Right lobe of liver (tissue), 6 donors: ENCODE measurements at regions not wholly inside any gene's neighbourhood (a gene's known extent, or its start where the extent isn't known, plus 50 kb on each side); places are given as distances from the start of the nearest gene placed in this dataset.

Source experiments
- ATAC-seq, 4 donors: fragments of 200-7000 bp; cut with Tn5 transposase; one replicate each; pipeline ENCODE4 v1.9.1; 2020; ENCODE audit warnings: mild to moderate bottlenecking in 4 of 4, moderate library complexity in 4 of 4
- DNase-seq, 3 donors: peaks; one replicate each; pipeline ENCODE4 v3.0.0-alpha.2; 2020
- H3K27ac ChIP-seq, 3 donors: fragments of 200-600 bp; one replicate each; pipeline ENCODE4 v1.8.0; 2022
- H3K27me3 ChIP-seq, 2 donors: fragments of 200-600 bp; one replicate each; pipeline ENCODE4 v1.8.0; 2022
- H3K36me3 ChIP-seq, 4 donors: fragments of 200-600 bp; sonication (generic) in 1 of 4; one replicate each; pipeline versions ENCODE4 v1.5.1 to v1.8.0; 2017 to 2022; ENCODE audit warnings: control low read depth in 1 of 4
- H3K4me1 ChIP-seq, 4 donors: fragments of 200-600 bp; sonication (generic) in 1 of 4; one replicate each; pipeline versions ENCODE4 v1.5.1 to v1.8.0; 2017 to 2022; ENCODE audit warnings: control low read depth in 1 of 4
- H3K4me3 ChIP-seq, 3 donors: fragments of 200-600 bp; one replicate each; pipeline ENCODE4 v1.8.0; 2022
- H3K9me3 ChIP-seq, 4 donors: fragments of 200-600 bp; sonication (generic) in 1 of 4; one replicate each; pipeline versions ENCODE4 v1.5.1 to v1.8.0; 2017 to 2022; ENCODE audit warnings: control low read depth in 1 of 4
- CTCF ChIP-seq, 4 donors: fragments of 200-600 bp in 3 of 4; fragments of 450-650 bp in 1 of 4; IDR thresholded peaks; one replicate each; pipeline versions ENCODE4 v1.5.1 to v1.8.0; 2016 to 2022; ENCODE audit warnings: antibody characterized with exemption in 4 of 4, mild to moderate bottlenecking in 2 of 4
- POLR2A ChIP-seq: fragments of 450-650 bp; IDR thresholded peaks from one replicate; pipeline ENCODE4 v1.6.1; 2017; ENCODE audit warnings: antibody characterized with exemption, mild to moderate bottlenecking
- WGBS: methylation state at CpG from one replicate; pipeline ENCODE4 v1.1.6; 2018; ENCODE audit warnings: low coverage, low lambda C conversion rate; ENCODE audit not compliant: insufficient coverage; ENCODE audit errors: missing lambda C conversion rate; 5-methylcytosine and 5-hydroxymethylcytosine counted together
- intact Hi-C, 2 donors: fragments of 100-400 bp; cut with DNase I; formaldehyde crosslinking; loops; one replicate each; pipeline versions ENCODE4 v1.11.2 to v1.14.1; 2022
- donor health status: DM: no; HTN: yes; CAD: no.
- donor health status: DM: no; HTN: no; CAD: no.
- donor health status: DM: no; HTN: no; CAD: no.
- donor health status: DM: no; HTN: yes; CAD: no.
- donor health status: DM: no; HTN: yes; CAD: no.

GRCh38 chr13:68125087-68125480, 894.9 kb upstream of the PCDH9 start:
- intact Hi-C loops: no loop called here
- Histone ChIP-seq H3K4me3 (no peak overlapping the region), H3K27me3 (no peaks in the 10 kb centered on the region), H3K27ac (no peak overlapping the region), H3K4me1 (no peaks in the 10 kb centered on the region), H3K9me3 (no peaks in the 10 kb centered on the region), H3K36me3 (no peaks in the 10 kb centered on the region)
- TF ChIP-seq POLR2A (no peak), CTCF (IDR thresholded peaks at IDR 0.05) (no peak)
- no peak for ATAC-seq
- 22% methylated on average over 2 of the region's 2 CpGs for WGBS
- DNase-seq: no peak

- no peak for ATAC-seq
- intact Hi-C loops: no loop called here
- WGBS: 76% methylated on average over 2 of the region's 2 CpGs
Measured at GRCh38 chr13:68124437-68125086, 894.4 kb upstream of the PCDH9 start.

GRCh38 chr13:68110178-68110768, 880.1 kb upstream of the PCDH9 start:
- no peak for ATAC-seq
- 40% methylated on average over 2 of the region's 2 CpGs for WGBS
- H3K27ac ChIP-seq: no peak overlapping the region

More at GRCh38 chr13:68124437-68125086, 894.4 kb upstream of the PCDH9 start:
- no peaks in the 10 kb centered on the region for H3K36me3 ChIP-seq
- H3K27me3 ChIP-seq: no peaks in the 10 kb centered on the region
- DNase-seq: no peak
- TF ChIP-seq CTCF (IDR thresholded peaks at IDR 0.05): no peak
- H3K9me3 ChIP-seq: no peaks in the 10 kb centered on the region
- no peak overlapping the region for H3K4me3 ChIP-seq
- no peak overlapping the region for H3K27ac ChIP-seq
- no peaks in the 10 kb centered on the region for H3K4me1 ChIP-seq

GRCh38 chr13:68107667-68108066, 877.5 kb upstream of the PCDH9 start:
- Histone ChIP-seq H3K4me3 (no peak overlapping the region), H3K36me3 (no peaks in the 10 kb centered on the region), H3K27ac (no peak overlapping the region), H3K27me3 (no peaks in the 10 kb centered on the region), H3K9me3 (no peaks in the 10 kb centered on the region), H3K4me1 (no peaks in the 10 kb centered on the region)
- DNase-seq: no peak
- no peak for TF ChIP-seq CTCF (IDR thresholded peaks at IDR 0.05)
- no peak for TF ChIP-seq POLR2A
- no peak for ATAC-seq
- WGBS: 88% methylated on average over 1 of the region's 29 CpGs
- intact Hi-C loops: no loop called here

More at GRCh38 chr13:68110178-68110768, 880.1 kb upstream of the PCDH9 start:
- DNase-seq: no peak
- Histone ChIP-seq H3K4me1 (no peaks in the 10 kb centered on the region), H3K9me3 (no peaks in the 10 kb centered on the region), H3K4me3 (no peak overlapping the region), H3K36me3 (no peaks in the 10 kb centered on the region), H3K27me3 (no peaks in the 10 kb centered on the region)
- intact Hi-C loops: no loop called here
- no peak for TF ChIP-seq CTCF (IDR thresholded peaks at IDR 0.05)
- TF ChIP-seq POLR2A: no peak
